Esophagus muscularis mucosa (tissue), 4 donors: ENCODE measurements at regions not wholly inside any gene's neighbourhood (a gene's known extent, or its start where the extent isn't known, plus 50 kb on each side); places are given as distances from the start of the nearest gene placed in this dataset.

Source experiments
- CTCF ChIP-seq, 3 experiments: fragments of 200-600 bp in 2 of 3; fragments of 450-650 bp in 1 of 3; sonication (generic) in 2 of 3; IDR thresholded peaks; one replicate each; pipeline ENCODE4 v1.5.1; 2017 to 2019; ENCODE audit warnings: antibody characterized with exemption in 3 of 3, mild to moderate bottlenecking in 2 of 3, moderate library complexity in 1 of 3
- EP300 ChIP-seq: sonication (generic); formaldehyde crosslinking; IDR thresholded peaks from one replicate; pipeline ENCODE4 v1.6.1; 2017; ENCODE audit warnings: antibody characterized with exemption
- POLR2AphosphoS5 ChIP-seq, 2 donors: sonication (generic); formaldehyde crosslinking; IDR thresholded peaks; one replicate each; pipeline ENCODE4 v1.6.1; 2017; ENCODE audit warnings: antibody characterized with exemption in 2 of 2

- TF ChIP-seq CTCF (IDR thresholded peaks at IDR 0.05), result no peak
- TF ChIP-seq EP300, result no peak
- TF ChIP-seq POLR2AphosphoS5 (IDR thresholded peaks at IDR 0.05), result no peak
Measured at GRCh38 chr7:88548399-88548798, 211.1 kb upstream of the ZNF804B start.
